Right renal pelvis (tissue), 4 donors: ENCODE measurements at regions not wholly inside any gene's neighbourhood (a gene's known extent, or its start where the extent isn't known, plus 50 kb on each side); places are given as distances from the start of the nearest gene placed in this dataset.
"Not testable (repeated sequence)": the region's sequence is repeated elsewhere in the genome, so short reads cannot be mapped to it uniquely, and the experiment has no call there.

Source experiments
- DNase-seq, 4 donors: peaks; one replicate each; pipeline ENCODE4 v3.0.0-alpha.2; 2013; ENCODE audit warnings: low read depth in 4 of 4, low spot score in 3 of 4, missing footprints in 1 of 4

- DNase-seq, result no peak
Measured at GRCh38 chr6:67812125-67812524, 823.0 kb upstream of the ADGRB3 start.

GRCh38 chr6:67811239-67812037 is 823.6 kb upstream of the ADGRB3 start:
- no peak for DNase-seq

- not testable (repeated sequence) for DNase-seq
Measured at GRCh38 chr6:67804808-67805207, 830.3 kb upstream of the ADGRB3 start.

- DNase-seq, result no peak
Measured at GRCh38 chr6:67802771-67803170, 832.3 kb upstream of the ADGRB3 start.

DNA sequence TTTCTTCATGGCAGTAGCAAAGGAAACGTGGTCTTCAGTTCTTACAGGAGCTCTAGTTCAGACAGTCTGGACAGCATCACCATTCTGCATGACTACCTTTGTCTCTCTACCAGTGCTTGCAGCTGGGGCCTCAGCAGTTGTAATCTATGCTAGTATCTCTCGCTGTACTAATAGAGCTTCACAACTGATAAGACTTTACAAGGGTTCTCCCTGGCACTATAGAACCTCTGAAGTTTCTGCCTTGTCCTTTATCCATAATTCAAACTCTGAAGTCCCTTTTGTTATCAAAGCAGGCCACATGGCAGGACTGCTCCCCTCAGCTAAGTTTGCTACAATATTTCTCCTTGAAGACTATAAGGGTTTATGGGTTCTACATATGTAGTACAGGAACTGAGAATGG is 842.1 kb upstream of the ADGRB3 start:
- DNase-seq, result no peak

DNA sequence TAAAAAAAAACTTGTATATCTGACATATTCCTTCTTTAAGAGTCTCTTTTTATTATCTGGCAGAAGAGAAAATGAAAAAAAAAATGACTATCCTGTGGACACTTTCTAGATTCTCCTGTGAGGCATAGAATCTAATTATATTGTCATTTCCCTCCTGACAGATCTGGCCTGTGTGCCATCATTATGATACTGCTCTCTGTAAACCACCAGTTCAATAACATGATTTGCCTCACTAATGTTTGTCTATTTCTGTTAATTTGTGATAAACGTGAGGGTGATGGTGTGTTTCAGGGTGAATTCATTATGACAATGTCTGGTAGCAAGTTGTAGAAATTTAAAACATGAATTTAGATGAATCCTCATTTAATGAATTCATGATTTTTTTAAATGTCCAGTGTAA is 844.5 kb upstream of the ADGRB3 start:
- DNase-seq, result no peak

- DNase-seq, result not testable (repeated sequence)
Measured at GRCh38 chr6:67787119-67787518, 848.0 kb upstream of the ADGRB3 start.

GRCh38 chr6:67779876-67780275 is 855.2 kb upstream of the ADGRB3 start:
- no peak for DNase-seq

- no peak for DNase-seq
Measured at GRCh38 chr6:67775333-67775732, 859.7 kb upstream of the ADGRB3 start.

DNA sequence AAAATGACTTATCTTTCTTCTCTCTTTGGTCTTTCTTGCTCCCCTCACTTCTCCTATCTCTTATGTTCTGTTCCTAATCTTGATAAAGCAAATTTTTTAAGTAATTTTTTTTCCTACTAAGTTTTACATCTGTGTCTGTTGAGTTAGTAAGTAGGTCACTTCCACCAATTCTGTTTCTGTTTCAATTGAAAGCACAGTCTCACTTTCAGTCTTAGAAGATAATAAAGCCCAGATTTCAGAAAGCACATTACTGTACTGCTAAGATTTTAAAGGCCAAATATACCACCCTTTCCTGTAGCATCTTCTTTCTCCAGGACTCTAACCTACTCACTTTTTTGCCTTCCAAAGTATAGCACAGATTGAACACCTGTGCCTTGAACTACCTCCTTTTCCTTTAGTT is 866.1 kb upstream of the ADGRB3 start:
- no peak for DNase-seq

DNA sequence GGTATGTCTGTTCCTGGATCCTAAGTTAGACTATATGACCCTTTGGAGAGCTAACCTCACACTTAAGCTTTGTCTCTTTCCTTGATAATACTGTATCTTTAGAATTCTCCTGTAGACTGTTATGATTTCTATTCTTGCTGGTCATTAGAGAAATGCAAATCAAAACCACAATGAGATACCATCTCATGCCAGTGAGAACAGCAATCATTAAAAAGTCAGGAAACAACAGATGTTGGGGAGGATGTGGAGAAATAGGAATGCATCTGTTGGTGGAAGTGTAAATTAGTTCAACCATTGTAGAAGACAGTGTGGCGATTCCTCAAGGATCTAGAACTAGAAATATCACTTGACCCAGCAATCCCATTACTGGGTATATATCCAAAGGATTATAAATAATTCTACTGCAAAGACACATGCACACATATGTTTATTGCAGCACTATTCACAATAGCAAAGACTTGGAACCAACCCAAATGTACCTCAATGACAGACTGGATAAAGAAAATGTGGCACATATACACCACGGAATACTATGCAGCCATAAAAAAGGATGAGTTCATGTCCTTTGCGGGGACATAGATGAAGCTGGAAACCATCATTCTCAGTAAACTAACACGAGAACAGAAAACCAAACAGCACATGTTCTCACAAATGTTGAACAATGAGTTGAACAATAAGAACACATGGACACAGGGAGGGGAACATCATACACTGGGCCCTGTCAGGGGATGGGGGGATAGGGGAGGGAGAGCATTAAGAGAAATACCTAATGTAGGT is 867.8 kb upstream of the ADGRB3 start:
- DNase-seq, result not testable (repeated sequence)

- DNase-seq, result no peak
Measured at GRCh38 chr6:67766057-67766456, 869.0 kb upstream of the ADGRB3 start.

DNA sequence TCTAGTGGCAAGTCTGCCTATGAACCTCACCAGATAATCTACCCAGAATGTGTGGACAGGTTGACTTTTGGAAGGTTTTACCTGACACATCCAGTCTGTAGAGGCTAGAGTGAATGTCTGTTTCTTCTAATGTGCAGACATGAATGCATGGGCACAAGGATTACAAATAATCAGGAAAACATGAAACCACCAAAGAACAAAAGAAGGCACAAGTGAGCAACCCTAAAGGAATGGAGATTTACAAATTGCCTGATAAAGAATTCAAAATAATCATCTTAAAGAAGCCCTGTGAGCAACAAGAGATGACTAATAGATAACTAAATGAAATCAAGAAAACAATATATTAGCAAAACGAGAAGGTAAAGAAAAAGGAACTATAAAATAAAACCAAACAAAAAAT is 876.1 kb upstream of the ADGRB3 start:
- no peak for DNase-seq

DNA sequence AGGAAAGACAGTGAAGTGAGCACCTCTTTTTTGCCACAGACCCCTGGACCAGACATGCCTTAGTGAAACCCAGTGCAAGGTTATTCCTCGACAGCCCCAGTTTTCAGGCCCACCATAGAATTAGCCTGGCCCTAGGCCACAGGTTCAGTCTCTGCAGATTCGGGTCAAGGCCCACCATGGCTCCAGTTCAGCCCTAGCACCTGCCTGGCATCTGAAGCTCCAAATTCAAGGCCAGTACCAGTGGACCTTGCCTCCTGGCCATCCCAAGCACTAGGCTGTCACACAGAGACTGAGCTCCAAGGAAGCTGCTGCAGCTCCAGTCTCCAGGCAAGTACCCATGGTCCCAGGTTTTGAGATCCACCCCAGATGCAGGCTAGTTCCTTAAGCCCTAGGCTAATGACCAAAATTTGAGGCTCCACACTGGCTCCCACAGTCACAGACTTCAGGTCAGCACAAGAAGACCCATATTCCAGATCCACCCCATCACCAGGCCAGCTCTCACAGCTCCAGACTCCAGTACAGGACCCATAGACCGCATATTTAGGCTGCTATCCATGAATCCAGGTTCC is 877.5 kb upstream of the ADGRB3 start:
- no peak for DNase-seq

GRCh38 chr6:67748521-67748920 is 886.6 kb upstream of the ADGRB3 start:
- no peak for DNase-seq

- DNase-seq, result no peak
Measured at GRCh38 chr6:67736816-67737215, 898.3 kb upstream of the ADGRB3 start.

GRCh38 chr6:67736161-67736560 is 898.9 kb upstream of the ADGRB3 start:
- no peak for DNase-seq

DNA sequence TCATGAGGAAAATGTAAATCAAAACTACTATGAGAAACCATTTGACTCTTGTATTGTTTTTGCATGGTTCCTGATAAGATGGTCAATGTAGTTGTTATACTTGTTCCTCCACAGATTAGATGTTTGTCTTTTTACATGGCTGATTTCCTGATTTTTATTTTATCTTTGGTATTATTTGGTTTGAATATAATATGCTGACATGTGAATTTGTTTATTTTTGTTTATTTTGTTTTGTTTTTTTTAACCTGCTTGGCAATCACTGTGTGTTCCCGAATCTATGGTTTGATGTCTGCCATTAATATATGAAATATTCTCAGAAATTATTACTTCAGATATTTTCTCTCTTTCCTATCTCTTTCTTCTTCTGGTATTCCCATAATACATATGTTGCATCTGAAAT is 899.5 kb upstream of the ADGRB3 start:
- DNase-seq, result no peak

DNA sequence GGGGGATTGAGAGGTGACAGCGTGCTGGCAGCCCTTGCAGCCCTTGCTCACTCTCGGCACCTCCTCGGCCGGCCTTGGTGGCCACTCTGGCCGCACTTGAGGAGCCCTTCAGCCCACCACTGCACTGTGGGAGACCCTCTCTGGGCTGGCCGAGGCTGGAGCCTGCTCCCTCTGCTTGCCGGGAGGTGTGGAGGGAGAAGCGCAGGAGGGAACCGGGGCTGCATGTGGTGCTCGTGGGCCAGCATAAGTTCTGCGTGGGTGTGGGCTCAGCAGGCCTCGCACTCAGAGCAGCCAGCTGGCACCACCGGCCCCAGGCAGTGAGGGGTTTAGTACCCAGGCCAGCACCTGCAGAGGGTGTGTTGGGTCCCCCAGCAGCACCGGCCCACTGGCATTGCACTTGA is 912.2 kb upstream of the ADGRB3 start:
- no peak for DNase-seq

DNA sequence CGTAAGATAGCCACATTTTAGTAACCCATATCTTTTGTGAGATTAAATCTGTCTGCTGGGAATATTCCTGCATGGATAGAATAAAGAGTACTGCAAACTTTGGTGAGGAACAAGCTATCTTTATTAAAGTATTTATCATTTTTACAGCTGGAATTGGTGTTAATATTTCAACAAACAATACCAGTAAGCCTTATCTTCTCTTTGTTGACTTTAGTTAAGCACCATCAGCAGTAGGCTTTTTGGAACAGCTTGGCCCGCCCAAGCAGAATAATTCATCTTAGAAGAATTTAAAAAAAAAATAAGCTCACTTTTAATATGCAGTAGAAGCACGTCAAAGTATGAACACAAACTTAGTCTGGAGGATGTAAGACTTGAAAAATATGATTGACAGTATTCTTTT is 917.8 kb upstream of the ADGRB3 start:
- no peak for DNase-seq

DNA sequence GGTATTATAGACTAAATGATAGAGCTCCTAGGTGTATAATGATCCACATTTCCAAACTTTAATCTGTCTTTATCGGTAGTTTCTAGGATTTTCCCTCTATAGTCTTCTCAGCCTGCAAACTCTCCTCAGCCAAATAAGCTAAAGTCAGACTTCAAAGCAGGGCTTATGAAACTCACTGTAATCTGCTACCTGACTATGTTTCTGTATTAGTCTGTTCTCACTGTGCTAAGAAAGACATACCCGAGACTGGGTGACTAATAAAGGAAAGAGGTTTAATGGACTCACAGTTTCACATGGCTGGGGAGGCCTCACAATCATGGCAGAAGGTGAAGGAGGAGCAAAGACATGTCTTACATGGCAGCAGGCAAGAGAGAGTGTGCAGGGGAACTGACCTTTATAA is 928.7 kb upstream of the ADGRB3 start:
- DNase-seq, result no peak

DNA sequence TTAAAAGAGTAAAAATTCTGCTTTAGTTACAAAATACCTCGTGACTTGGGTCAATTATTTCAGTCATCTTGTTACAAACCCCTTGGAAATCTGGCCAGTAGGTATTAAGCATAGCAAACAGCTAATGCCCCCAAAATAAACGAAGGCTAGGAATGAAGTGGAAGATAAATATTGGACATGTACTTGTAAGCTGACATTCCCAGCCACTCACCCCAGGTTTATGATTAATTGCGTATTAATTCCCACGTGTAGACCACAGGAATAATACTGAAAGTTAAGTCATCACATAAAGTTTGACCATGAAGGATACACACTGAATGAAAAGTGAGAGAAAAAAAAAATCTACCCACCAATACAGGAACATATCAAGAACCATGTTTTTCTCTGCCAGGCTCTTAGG is 936.5 kb upstream of the ADGRB3 start:
- no peak for DNase-seq
